H9 (cell line): ENCODE measurements at regions not wholly inside any gene's neighbourhood (a gene's known extent, or its start where the extent isn't known, plus 50 kb on each side); places are given as distances from the start of the nearest gene placed in this dataset.

ENCODE experiments used
- DNase-seq: peaks from one replicate; pipeline ENCODE4 v3.0.0-alpha.2; 2017
- H2AFZ ChIP-seq: one replicate; pipeline ENCODE4 v1.6.1; 2013; ENCODE audit warnings: mild to moderate bottlenecking, low read length, control low read depth, moderate library complexity
- H2AK5ac ChIP-seq: 2 replicates; pipeline ENCODE4 v1.6.1; 2013; ENCODE audit warnings: low read length, control low read depth, mixed read lengths; ENCODE audit not compliant: insufficient read length
- H2BK120ac ChIP-seq: one replicate; pipeline ENCODE4 v1.6.1; 2013; ENCODE audit warnings: low read depth, mild to moderate bottlenecking, low read length, control low read depth, inconsistent platforms; ENCODE audit not compliant: poor library complexity, severe bottlenecking
- H2BK12ac ChIP-seq: 2 replicates; pipeline ENCODE4 v1.6.1; 2013; ENCODE audit warnings: low read length, control low read depth, mixed read lengths, low read depth; ENCODE audit not compliant: insufficient read length
- H2BK15ac ChIP-seq: 2 replicates; pipeline ENCODE4 v1.6.1; 2013; ENCODE audit warnings: low read depth, low read length, control low read depth
- H2BK20ac ChIP-seq: one replicate; pipeline ENCODE4 v1.6.1; 2013; ENCODE audit warnings: low read depth, mild to moderate bottlenecking, low read length, control low read depth, inconsistent platforms; ENCODE audit not compliant: poor library complexity, severe bottlenecking
- H2BK5ac ChIP-seq: 2 replicates; pipeline ENCODE4 v1.6.1; 2013; ENCODE audit warnings: low read length, control low read depth, mixed read lengths; ENCODE audit not compliant: insufficient read length
- H3K14ac ChIP-seq: 2 replicates; pipeline ENCODE4 v1.6.1; 2013; ENCODE audit warnings: low read length, control low read depth; ENCODE audit not compliant: insufficient read depth
- H3K18ac ChIP-seq: 2 replicates; pipeline ENCODE4 v1.6.1; 2013; ENCODE audit warnings: low read depth, mild to moderate bottlenecking, mixed read lengths, low read length, control low read depth; ENCODE audit not compliant: insufficient read length
- H3K23ac ChIP-seq: 2 replicates; pipeline ENCODE4 v1.6.1; 2013; ENCODE audit warnings: low read length, control low read depth, mixed read lengths, low read depth; ENCODE audit not compliant: insufficient read length
- H3K23me2 ChIP-seq: 2 replicates; pipeline ENCODE4 v1.6.1; 2013; ENCODE audit warnings: low read depth, mild to moderate bottlenecking, mixed read lengths, low read length, control low read depth; ENCODE audit not compliant: insufficient read length, poor library complexity, severe bottlenecking
- H3K27ac ChIP-seq: 2 replicates; pipeline ENCODE4 v1.5.1; 2013; ENCODE audit warnings: low read length, control low read depth, mixed read lengths, low read depth; ENCODE audit not compliant: insufficient read length
- H3K27me3 ChIP-seq: 2 replicates; pipeline ENCODE4 v1.6.1; 2013; ENCODE audit warnings: low read length, control low read depth, inconsistent platforms; ENCODE audit not compliant: insufficient read depth
- H3K4ac ChIP-seq: 2 replicates; pipeline ENCODE4 v1.6.1; 2013; ENCODE audit warnings: low read depth, mild to moderate bottlenecking, control low read depth, inconsistent platforms, low read length, moderate library complexity
- H3K4me1 ChIP-seq: 2 replicates; pipeline ENCODE4 v1.6.1; 2013; ENCODE audit warnings: low read length, control low read depth, inconsistent platforms; ENCODE audit not compliant: insufficient read depth
- H3K4me2 ChIP-seq: 2 replicates; pipeline ENCODE4 v1.6.1; 2013; ENCODE audit warnings: low read length, control low read depth, mixed read lengths; ENCODE audit not compliant: insufficient read length, insufficient read depth
- H3K56ac ChIP-seq: 2 replicates; pipeline ENCODE4 v1.6.1; 2013; ENCODE audit warnings: low read depth, mild to moderate bottlenecking, mixed read lengths, low read length, control low read depth; ENCODE audit not compliant: insufficient read length
- H3K79me1 ChIP-seq: 2 replicates; pipeline ENCODE4 v1.6.1; 2013; ENCODE audit warnings: low read depth, mild to moderate bottlenecking, moderate library complexity, low read length, control low read depth, inconsistent platforms; ENCODE audit not compliant: insufficient read depth, poor library complexity, severe bottlenecking
- H3K79me2 ChIP-seq: 2 replicates; pipeline ENCODE4 v1.6.1; 2013; ENCODE audit warnings: low read length, control low read depth, inconsistent platforms; ENCODE audit not compliant: insufficient read depth
- H3K9ac ChIP-seq: 2 replicates; pipeline ENCODE4 v1.6.1; 2013; ENCODE audit warnings: low read length, control low read depth, mixed read lengths; ENCODE audit not compliant: insufficient read length; ENCODE audit errors: extremely low read depth
- H3K9me3 ChIP-seq: one replicate; pipeline ENCODE4 v1.6.1; 2013; ENCODE audit warnings: low read depth, low read length, inconsistent platforms; ENCODE audit not compliant: control insufficient read depth
- H3T11ph ChIP-seq: one replicate; pipeline ENCODE4 v1.6.1; 2013; ENCODE audit warnings: mild to moderate bottlenecking, low read length, control low read depth, inconsistent platforms
- H4K20me1 ChIP-seq: one replicate; pipeline ENCODE4 v1.6.1; 2013; ENCODE audit not compliant: control insufficient read depth, insufficient read length, insufficient read depth
- H4K5ac ChIP-seq: 2 replicates; pipeline ENCODE4 v1.6.1; 2013; ENCODE audit warnings: low read depth, mild to moderate bottlenecking, mixed read lengths, low read length, control low read depth; ENCODE audit not compliant: insufficient read length
- H4K8ac ChIP-seq: replicated peaks from 2 replicates; pipeline ENCODE4 v1.6.1; 2013; ENCODE audit warnings: low read length, control low read depth, mixed read lengths, low read depth; ENCODE audit not compliant: insufficient read length
- H4K91ac ChIP-seq: 2 replicates; pipeline ENCODE4 v1.6.1; 2013; ENCODE audit warnings: low read depth, mild to moderate bottlenecking, moderate library complexity, mixed read lengths, low read length, control low read depth; ENCODE audit not compliant: insufficient read length
- H3K27ac Mint-ChIP-seq, 3 experiments: 2 replicates in 2 of 3; 3 replicates in 1 of 3; pipeline ENCODE4 v1.8.0; 2020 to 2021; ENCODE audit warnings: mixed read lengths in 3 of 3, mild to moderate bottlenecking in 1 of 3, moderate library complexity in 1 of 3
- H3K27me3 Mint-ChIP-seq: 2 replicates; pipeline ENCODE4 v1.8.0; 2021; ENCODE audit warnings: low read depth, mild to moderate bottlenecking, moderate library complexity, mixed read lengths
- H3K36me3 Mint-ChIP-seq, 3 experiments: 2 replicates in 2 of 3; 3 replicates in 1 of 3; pipeline ENCODE4 v1.8.0; 2020 to 2021; ENCODE audit warnings: low read depth in 3 of 3, mixed read lengths in 3 of 3; ENCODE audit not compliant: insufficient read depth in 1 of 3
- H3K4me1 Mint-ChIP-seq, 2 experiments: 2 replicates each; pipeline ENCODE4 v1.8.0; 2020; ENCODE audit warnings: mixed read lengths in 2 of 2
- H3K4me3 Mint-ChIP-seq, 2 experiments: 2 replicates in 1 of 2; 3 replicates in 1 of 2; pipeline ENCODE4 v1.8.0; 2020 to 2021; ENCODE audit warnings: mild to moderate bottlenecking in 2 of 2, mixed read lengths in 2 of 2, moderate library complexity in 1 of 2
- H3K9me3 Mint-ChIP-seq, 2 experiments: 2 replicates in 1 of 2; 3 replicates in 1 of 2; pipeline ENCODE4 v1.8.0; 2020; ENCODE audit warnings: mild to moderate bottlenecking in 2 of 2, mixed read lengths in 2 of 2, moderate library complexity in 1 of 2
- CTCF ChIP-seq: fragments of 200-600 bp; sonication (generic); conservative IDR thresholded peaks from 3 replicates; pipeline ENCODE4 v1.8.0; 2021; ENCODE audit warnings: antibody characterized with exemption, mild to moderate bottlenecking

GRCh38 chr10:10915215-10915614, 102.5 kb upstream of the CELF2 start:
- H3K9ac ChIP-seq: no peak overlapping the region
- no peaks in the 10 kb centered on the region for H3K79me1 ChIP-seq
- no peak overlapping the region for H3K14ac ChIP-seq
- no peak overlapping the region for H2BK12ac ChIP-seq
- H2AFZ ChIP-seq: no peak overlapping the region
- no peak overlapping the region for H3K4me2 ChIP-seq
- no peaks in the 10 kb centered on the region; a peak in 1 of 5 replicates for H3K9me3 Mint-ChIP-seq
- no peak for TF ChIP-seq CTCF
- H3K27ac ChIP-seq: no peak overlapping the region
- H3K18ac ChIP-seq: no peak overlapping the region
- H3K56ac ChIP-seq: no peak overlapping the region
- H3K79me2 ChIP-seq: no peaks in the 10 kb centered on the region
- H4K5ac ChIP-seq: no peak overlapping the region
- H4K8ac ChIP-seq: no peak overlapping the region
- H3K27me3 ChIP-seq: no peaks in the 10 kb centered on the region
- H3K36me3 Mint-ChIP-seq: no peaks in the 10 kb centered on the region
- no peak overlapping the region for H2BK120ac ChIP-seq
- no peak overlapping the region for H4K91ac ChIP-seq
- H3K9me3 ChIP-seq: no peaks in the 10 kb centered on the region
- H3K27me3 Mint-ChIP-seq: no peaks in the 10 kb centered on the region
- H2BK15ac ChIP-seq: no peak overlapping the region
- no peak overlapping the region for H3T11ph ChIP-seq
- no peaks in the 10 kb centered on the region; the same call in 1 of the 2 replicates for H3K4me1 ChIP-seq
- no peak overlapping the region for H3K23ac ChIP-seq
- no peak overlapping the region for H2AK5ac ChIP-seq
- no peaks in the 10 kb centered on the region for H4K20me1 ChIP-seq
- H3K4ac ChIP-seq: no peak overlapping the region
- no peak overlapping the region for H2BK20ac ChIP-seq
- peaks cover 10 to 21% of the 10 kb centered on the region in 2 experiments for H3K4me1 Mint-ChIP-seq
- H3K27ac Mint-ChIP-seq: no peak overlapping the region
- no peaks in the 10 kb centered on the region for H3K23me2 ChIP-seq
- no peak for DNase-seq
- H2BK5ac ChIP-seq: no peak overlapping the region
- H3K4me3 Mint-ChIP-seq: no peak overlapping the region
